HG03175 (cell line): ENCODE measurements at regions not wholly inside any gene's neighbourhood (a gene's known extent, or its start where the extent isn't known, plus 50 kb on each side); places are given as distances from the start of the nearest gene placed in this dataset.

Experiments
- ATAC-seq: cut with Tn5 transposase; IDR thresholded peaks from one replicate; pipeline ENCODE4 v1.9.1; 2021; ENCODE audit warnings: mild to moderate bottlenecking, moderate library complexity; ENCODE audit not compliant: unreplicated experiment

DNA sequence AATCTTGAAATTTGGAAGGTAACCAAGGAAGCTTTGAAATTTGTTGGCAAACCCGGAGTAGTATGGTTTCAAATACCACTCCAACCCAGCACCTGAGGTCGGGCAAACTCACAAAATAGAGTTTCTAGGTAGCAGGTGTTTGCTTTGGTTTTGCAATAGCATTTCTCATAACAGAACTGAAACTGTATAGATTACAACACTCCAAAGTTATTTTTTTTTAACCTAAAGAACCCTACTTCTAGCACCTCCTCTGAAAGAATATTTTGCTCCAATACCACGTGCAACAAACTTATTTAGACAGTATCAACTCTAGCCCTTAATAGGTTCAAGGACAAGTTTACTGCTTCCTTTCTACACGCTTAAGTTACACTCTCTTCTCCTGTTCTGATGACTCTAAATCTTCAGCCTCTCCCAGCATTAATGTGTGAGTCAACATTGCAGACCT lies 178.5 kb upstream of the FMN2 start:
- no peak for ATAC-seq

DNA sequence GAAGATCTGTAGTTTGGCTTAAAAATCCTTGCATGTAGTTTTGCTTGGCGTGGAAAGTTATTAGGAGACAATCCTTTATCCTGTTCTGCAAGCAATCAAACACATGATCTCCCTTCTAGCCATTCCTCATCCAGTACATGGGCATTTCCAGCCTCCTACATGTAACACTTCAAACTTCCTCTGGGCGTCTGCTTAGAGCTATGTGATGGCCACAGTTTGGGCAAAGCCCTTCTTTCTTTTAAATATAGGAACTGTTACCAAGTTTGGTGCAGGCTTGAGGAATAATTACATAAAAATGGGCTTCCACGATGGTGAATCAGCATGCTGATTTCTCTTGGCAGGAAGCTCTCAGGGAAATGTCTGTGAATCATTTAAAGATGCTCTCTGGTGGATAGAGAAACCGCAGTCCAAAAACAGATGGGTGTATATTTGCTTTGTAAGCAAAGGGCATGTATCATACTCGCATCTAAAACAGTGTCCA lies 176.9 kb upstream of the FMN2 start:
- no peak for ATAC-seq

DNA sequence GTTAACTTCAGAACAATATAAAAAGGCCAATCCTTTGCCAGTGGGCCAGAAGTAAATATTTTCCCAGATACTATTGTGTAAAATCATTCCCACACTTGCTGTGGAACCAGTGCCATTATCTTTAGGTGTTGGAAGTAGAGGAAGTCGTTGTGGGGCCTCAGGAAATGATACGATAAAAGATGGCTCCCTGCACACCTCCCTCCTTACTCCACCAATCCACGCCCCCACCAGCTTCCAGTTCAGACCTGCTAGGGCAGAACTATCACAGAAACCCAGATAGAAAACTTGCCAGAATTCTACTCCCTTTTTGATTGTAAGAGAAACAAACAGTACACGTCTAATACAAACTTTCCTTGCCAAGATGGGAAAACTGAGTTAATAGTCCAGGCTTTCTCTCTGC lies 173.0 kb upstream of the FMN2 start:
- ATAC-seq = no peak

DNA sequence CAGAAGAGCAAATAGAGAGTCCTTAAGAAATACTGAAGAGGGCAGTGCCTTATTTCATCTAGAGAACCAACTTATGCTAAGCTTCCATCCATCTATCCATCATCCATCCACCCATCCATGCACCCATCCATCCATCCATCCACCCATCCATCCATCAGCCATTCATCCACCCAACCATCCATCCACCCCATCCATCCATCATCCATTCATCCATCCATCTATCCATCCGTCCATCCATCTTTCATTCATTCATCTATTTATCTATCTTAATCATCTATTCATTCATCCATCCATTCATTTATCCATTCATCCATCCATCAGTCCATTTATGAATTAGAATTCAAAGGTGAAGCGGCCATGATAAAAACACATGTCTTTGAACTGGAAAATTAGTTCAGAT lies 171.5 kb upstream of the FMN2 start:
- ATAC-seq = no peak

DNA sequence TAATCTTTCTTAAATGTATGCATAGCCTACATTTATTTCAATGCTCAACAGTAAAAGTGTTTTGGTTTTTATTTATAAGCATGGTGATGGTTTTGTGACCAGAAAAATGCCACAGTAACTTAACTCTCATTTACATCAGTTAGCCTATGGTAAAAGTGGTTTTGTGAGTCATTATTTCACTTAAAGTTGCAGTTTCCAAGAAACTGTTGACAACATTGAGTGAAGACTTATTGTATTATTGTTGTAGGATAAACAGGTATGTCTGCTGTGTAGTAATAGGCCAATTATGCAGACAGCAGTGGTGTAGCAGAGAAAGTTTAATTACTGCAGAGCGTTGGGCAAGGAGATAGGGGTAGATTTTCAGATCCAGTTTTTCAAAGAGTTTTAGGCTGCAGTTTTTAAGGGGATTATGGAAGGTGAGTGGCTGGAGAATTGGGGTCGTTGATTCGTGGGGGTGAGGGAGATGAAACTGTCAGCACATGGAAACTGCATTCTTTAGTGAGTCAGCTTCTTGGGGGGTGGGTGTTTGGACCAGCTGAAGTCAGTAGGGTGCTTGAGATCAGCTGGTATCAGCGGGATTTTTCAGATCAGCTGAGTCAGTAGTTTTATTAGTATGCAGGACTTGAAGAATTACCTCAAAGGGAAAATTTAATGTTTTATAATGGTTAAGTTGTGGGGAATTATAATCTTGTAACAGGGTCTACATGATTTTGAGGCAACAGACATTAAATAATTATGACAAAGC lies 168.7 kb upstream of the FMN2 start:
- no peak for ATAC-seq

DNA sequence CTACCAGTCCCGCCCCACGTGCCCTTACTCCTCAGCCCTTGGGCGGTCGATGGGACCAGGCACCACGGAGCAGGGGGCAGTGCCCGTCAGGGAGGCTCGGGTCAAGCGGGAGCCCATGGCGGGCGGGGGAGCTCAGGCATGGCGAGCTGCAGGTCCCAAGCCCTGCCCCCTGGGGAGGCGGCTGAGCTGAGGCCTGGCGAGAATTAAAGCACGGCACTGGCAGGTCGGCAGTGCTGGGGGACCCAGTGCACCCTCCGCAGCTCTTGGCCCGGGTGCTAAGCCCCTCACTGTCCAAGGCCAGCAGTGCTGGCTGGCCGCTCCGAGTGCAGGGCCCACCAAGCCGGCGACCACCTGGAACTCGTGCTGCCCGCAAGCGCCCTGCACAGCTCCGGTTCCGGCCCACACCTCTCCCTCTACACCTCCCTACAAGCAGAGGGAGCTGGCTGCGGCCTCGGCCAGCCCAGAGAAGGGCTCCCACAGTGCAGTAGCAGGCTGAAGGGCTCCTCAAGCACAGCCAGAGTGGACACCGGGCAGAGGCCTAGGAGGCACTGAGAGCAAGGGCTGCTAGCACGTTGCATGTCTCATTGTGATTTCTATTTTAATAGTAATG lies 166.8 kb upstream of the FMN2 start:
- ATAC-seq = no peak

DNA sequence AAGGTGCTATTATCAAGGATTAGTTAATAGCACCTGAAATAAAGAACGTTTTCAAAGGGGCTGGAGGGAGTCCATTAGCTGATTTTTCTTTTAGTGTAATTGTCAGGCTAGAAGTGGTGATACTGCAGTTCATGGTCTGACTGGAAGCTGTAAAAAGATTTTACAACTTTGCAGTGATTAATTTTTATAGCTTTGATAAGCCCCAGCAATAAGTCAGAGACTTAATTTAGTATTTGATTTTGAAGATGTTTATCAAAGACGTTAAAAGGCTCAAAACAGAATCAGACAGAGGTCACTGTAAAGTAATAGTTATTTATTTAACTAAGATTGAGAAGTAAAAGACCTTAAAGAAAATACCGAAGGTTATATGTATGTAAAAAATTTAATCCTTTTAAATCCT lies 165.5 kb upstream of the FMN2 start:
- no peak for ATAC-seq

DNA sequence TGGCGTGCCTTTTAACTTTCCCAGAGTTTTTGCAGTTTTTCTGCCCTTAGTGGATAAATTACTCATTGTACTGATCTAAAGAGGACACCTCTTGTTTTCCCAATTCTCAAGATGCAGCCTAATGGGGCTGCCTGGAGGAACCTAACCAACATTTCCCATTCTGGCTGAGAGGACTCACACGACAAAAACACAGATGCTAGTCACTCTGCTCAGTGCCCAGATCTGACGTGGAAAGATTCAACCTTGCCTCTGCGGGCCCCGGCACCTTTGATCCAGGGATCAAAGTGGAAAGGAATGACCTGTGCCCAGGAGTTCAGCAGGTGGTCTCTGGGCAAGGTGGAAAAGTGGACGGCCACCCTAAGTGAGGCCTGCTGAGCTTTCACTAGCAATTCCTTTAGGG lies 162.4 kb upstream of the FMN2 start:
- no peak for ATAC-seq

DNA sequence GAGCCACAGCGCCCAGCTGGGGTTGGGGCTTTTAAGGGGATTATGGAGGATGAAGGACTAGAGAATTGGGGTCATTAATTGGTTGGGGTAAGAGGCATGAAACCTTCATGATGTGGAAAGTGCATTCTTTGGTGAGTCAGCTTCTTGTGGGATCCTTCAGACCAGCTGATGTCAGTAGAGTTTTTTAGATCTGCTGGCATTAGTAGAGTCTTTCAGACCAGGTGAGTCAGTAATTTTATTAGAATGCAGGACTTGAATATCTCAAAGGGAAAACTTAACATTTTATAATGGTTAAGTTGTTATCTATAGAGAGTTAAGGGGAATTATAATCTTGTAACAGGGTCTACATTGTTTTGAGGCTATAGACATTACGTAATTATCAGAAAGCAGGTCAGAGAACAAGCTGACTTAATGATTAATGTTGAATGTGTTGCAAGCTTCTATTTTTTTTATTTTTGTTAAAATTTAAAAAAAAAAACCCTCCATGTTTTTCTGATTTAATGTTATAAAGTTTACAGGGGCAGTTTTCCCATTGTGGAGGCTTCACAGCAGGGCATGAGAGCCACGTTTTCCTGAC lies 160.9 kb upstream of the FMN2 start:
- no peak for ATAC-seq

DNA sequence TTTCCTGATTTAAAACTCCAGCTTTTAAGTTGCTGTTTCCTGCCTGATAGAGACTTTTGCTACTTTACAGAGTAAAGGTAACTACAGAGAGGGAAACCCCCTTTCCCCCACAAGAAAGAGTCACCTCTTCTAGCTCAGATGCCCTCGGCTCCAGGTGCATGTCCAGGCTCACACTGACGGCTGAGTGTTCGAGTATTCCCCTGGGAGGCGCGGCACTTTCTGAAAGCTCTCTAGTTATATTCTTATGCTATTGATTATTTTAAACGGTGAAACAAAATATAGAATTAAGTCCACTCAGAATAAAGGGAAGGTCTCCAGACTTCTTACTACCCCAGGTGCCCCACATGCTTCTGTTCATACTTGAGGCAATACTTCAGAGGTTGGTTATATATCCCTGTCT lies 160.3 kb upstream of the FMN2 start:
- ATAC-seq = no peak

DNA sequence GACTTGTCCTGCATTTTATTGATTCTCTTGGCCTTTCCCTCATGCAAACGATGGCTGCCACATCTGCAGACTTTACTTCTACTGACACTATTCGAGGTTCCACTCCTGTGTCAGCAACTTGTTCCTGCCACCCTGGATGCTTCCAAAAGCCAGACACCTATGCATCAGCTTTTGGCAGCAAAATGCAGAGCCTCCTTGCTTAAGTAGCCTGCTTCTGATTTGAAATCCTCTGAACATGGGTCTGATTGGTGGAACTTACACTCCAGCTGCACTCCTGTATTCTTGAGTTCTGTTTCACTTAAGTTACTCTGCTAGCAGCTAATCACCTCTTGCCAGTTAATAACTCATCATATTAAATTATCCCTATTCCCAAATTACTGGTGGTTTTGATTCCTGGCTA lies 152.1 kb upstream of the FMN2 start:
- ATAC-seq = no peak

DNA sequence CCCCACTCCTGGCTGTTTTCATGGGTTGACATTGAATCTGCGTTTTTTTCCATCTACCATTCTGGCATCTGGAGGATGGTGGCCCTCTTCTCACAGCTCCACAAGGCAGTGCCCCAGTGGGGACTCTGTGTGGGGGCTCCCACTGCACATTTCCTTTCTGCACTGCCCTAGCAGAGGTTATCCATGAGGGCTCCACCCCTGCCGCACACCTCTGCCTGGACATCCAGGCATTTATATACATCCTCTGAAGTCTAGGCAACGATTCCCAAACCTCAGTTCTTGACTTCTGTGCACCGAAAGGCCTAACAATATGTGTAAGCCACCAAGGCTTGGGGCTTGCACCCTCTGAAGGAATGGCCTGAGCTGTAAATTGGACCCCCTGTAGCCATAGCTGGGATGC lies 147.9 kb upstream of the FMN2 start:
- no peak for ATAC-seq

DNA sequence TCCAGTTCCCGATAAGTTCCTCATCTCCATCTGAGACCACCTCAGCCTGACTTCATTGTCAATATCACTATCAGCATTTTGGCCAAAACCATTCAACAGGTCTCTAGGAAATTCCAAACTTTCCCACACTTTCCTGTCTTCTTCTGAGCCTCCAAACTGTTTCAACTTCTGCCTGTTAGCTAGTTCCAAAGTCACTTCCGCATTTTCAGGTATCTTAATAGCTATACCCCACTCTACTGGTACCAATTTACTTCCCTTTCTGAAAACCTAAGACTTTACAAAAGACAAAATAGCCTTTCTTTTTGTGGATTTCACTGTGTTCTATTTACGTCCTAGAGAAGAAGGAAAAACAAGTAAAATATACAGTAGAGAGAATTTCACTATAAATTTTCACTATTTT lies 147.0 kb upstream of the FMN2 start:
- ATAC-seq = no peak

DNA sequence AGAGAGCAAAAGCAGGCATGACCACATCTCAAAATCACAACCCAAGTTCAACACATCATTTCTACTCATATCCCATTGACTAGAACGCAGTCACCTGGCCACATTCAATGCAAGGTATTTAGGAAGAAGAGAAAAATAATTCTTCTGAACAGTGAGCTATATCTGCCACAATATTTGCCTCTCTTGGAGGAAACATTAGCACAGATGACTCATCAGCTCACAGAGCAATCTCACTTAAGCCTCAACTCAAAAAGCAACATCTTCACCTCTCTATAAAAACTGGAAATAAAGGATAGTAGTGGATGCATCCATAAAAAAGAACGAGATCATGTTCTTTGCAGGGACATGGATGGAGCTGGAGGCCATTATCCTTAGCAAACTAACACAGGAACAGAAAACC lies 143.9 kb upstream of the FMN2 start:
- no peak for ATAC-seq

DNA sequence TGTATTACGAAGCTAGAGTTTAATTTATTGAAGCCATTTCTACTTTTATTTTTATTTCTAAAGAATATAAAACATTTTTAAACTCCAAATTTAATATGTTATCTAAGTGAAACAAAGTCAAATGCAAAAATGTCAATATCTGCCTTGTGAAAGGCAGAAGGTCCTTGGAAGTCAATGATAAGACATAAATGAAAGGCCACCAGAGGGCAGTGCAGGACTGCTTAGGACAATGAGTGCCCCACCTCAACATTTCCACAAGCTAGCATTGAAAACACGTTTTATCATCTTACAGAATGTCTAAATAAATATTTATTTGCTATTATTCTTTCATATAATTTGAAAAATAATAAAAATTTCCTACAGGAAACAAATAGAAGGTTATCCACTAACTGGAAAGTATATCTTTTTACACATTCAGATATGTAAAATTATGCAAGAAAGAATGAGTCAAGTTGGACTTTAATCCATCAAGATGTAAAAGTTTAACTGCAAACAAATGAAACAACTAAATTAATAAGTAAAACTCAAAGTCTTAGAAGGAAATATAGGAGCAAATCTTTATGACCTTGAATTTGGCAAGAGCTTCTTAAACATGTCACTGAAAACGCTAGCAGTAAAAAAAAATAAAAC lies 140.1 kb upstream of the FMN2 start:
- peak; percentile 65 for ATAC-seq

DNA sequence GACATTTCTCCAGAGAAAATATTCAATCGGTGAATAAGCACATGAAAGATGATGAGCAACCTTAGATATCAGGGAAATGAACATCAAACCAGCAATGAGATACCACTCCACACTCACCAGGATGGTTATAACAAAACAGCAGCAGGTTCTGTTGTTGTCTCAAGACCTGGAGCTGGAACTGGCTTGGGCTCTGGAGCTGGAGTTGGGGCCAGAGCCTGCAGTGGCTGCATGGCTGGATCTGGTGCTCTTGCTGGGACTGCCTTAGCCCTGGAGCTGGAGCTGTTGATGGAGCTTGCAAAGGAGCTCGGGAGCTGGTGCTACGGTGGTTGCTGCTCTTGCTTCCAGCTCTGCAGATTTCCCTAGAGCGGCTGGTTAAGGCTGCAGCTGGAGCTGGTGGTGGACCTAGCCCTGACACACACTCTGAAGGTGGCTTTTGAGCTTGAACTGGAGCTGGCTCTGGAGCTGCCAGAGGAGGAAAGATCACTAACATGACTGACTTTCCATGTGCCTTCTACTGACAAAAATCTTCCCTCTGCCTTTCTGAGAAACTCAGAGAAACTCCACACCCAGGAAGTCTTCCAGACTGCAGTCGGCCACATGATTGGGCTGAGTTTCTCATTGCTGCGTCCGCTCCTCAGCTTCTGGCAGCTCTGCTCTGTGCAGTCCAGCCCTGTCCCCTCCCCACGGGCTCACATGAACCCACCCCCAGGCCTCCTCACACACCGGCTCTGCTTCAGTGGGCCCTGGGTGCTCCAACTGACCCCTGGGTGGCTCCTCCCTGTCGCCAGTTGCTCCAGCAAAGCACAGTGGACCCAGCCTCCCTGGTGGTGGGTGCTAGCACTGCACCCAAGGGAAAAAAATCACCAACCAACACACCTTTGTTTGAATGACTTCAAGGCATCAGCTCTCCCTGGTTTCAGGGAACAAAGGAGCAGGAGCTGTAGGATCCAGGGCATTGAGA lies 139.1 kb upstream of the FMN2 start:
- ATAC-seq = peak; percentile 72

DNA sequence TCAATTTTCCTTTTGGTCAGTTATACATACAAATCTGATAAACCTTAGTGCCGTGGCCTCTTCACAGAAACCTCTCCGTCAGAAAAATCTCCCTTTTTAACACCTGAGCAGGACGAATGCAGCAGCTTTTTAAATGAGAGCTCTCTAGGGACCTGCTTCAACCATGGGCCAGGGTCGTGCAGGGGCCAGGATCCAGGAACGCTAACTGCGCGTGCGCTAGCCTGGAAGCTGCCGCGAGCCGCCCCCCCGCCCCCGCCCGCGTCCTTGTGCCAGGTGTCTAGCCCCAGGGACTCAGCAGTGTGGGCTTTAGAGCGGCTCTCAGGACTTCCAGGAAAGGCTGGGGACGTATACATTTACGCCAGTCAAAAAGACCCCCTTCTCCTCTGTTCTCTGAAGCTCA lies 136.8 kb upstream of the FMN2 start:
- ATAC-seq = no peak

DNA sequence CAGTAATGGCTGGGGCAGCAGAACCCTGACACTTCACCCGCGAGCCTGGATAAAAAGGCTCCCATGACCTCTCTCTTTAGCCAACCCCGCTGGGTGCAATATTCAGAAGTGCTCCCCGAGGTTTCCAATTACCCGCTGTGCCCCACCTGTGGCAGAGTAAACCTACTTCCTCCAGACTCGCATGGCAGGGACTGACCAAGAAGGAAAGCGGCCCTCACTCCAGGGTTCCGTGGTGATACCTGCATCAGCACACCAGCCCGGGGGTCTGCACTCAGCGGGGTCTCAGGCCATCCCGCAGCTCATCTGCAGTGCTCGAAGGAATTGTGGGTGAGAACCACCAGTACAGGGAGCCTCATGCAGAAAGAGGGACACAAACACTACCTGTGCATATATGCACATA lies 136.3 kb upstream of the FMN2 start:
- ATAC-seq = no peak

DNA sequence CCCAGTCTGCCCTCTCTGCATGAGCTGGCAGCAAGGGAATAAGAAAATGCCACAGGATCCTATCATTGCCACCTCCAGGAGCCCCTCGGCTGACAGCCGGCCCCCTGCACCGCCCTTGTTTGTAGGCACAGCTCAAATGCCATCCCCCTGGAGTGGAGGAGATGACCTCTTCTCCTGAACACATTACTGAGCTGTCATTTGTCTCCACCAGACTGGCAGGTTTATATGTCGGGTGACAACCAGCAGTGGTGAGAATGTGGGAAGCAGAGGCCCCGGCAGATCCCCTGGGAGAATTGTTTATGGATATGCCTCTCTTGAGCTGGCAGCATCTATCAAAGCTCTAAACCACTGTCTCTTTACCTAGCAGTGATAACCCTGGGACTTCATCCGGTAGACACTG lies 135.4 kb upstream of the FMN2 start:
- ATAC-seq = no peak

DNA sequence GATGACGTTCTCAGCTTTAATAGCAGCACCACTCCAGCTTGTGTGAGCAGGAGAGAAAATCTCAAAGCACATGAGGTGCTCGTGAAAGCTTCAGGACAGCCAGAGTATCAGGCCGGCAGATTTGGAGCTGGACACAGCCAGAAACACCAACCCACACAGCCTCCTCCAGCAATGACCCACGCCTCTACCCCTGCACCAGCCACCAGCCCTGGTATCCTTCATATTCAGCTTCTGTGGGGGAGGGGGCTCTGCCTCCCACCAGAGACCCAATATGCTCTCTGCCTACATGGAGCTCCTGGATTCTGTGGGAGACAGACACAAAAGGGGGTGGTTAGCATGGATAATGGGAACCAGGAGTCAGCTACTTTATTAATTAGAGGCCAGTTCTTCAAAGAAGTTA lies 133.6 kb upstream of the FMN2 start:
- no peak for ATAC-seq

DNA sequence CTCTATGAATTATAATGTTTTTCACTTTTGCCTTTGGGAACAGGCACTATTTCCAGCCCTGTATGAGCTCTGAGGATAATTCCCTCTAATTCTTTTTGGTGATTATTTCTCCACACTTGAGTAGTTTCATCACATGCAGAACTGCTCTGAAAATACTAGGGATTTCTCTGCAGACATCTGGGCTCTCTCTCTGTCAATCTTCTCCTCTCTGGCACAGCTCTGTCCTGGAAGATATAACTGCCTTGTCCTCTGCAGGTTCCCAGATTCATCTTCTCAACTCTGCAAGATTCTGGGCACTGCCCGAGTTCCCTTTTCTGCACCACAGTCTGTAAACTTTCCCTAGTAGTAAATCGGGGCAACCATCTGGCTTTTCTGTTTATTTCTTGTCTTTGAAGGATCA lies 131.3 kb upstream of the FMN2 start:
- ATAC-seq = no peak
